PC-9 (cell line): ENCODE measurements at regions not wholly inside any gene's neighbourhood (a gene's known extent, or its start where the extent isn't known, plus 50 kb on each side); places are given as distances from the start of the nearest gene placed in this dataset.

Experiments
- BruUV-seq: library from RNA; stranded (reverse); fragments of 400-500 nt; replicated peaks from 2 replicates; lab custom pipeline; 2021; lab: Mats Ljungman, UMichigan
- CTCF ChIA-PET: fragments of 300-600 bp; sonication (Branson Sonifier 250); formaldehyde crosslinking; loops from one replicate; lab custom pipeline; 2022; ENCODE audit warnings: antibody characterized with exemption; lab: Charles Lee
- POLR2A ChIA-PET: fragments of 300-600 bp; sonication (Branson Sonifier 250); formaldehyde crosslinking; loops from one replicate; lab custom pipeline; 2022; ENCODE audit warnings: antibody characterized with exemption; ENCODE audit not compliant: unreplicated experiment; lab: Charles Lee
- DNase-seq, 2 experiments: peaks; one replicate each; pipeline versions ENCODE4 v3.0.0 to v3.0.0-alpha.2; 2015 to 2022; ENCODE audit warnings: mixed read lengths in 1 of 2
- H2AFZ ChIP-seq: fragments of 200-600 bp; sonication (generic); 2 replicates; pipeline ENCODE4 v1.8.1; 2017; ENCODE audit warnings: antibody characterized with exemption
- H3F3A ChIP-seq: fragments of 200-600 bp; sonication (generic); 2 replicates; pipeline ENCODE4 v1.8.1; 2017; ENCODE audit warnings: antibody characterized with exemption, mild to moderate bottlenecking, low read depth; ENCODE audit not compliant: insufficient read depth
- H3K27ac ChIP-seq: fragments of 200-600 bp; sonication (generic); 2 replicates; pipeline ENCODE4 v1.6.1; 2016; ENCODE audit warnings: mixed run types
- H3K27me3 ChIP-seq: fragments of 200-600 bp; sonication (generic); 2 replicates; pipeline ENCODE4 v1.6.1; 2016; ENCODE audit warnings: low read depth, mixed run types; ENCODE audit not compliant: insufficient read depth
- H3K36me3 ChIP-seq: fragments of 200-600 bp; sonication (generic); 2 replicates; pipeline ENCODE4 v1.6.1; 2016; ENCODE audit warnings: low read depth, mixed run types
- H3K4me1 ChIP-seq: fragments of 200-600 bp; sonication (generic); replicated peaks from 2 replicates; pipeline ENCODE4 v1.6.1; 2016; ENCODE audit warnings: mixed run types; ENCODE audit not compliant: insufficient read depth
- H3K4me2 ChIP-seq: fragments of 200-600 bp; sonication (generic); 2 replicates; pipeline ENCODE4 v1.6.1; 2017; ENCODE audit warnings: mixed run types
- H3K4me3 ChIP-seq: fragments of 200-600 bp; sonication (generic); 2 replicates; pipeline ENCODE4 v1.6.1; 2016; ENCODE audit warnings: mixed run types
- H3K79me2 ChIP-seq: fragments of 200-600 bp; sonication (generic); 2 replicates; pipeline ENCODE4 v1.6.1; 2017; ENCODE audit warnings: low read depth, mixed run types
- H3K9me2 ChIP-seq: fragments of 200-600 bp; sonication (generic); 2 replicates; pipeline ENCODE4 v1.8.1; 2017; ENCODE audit warnings: mild to moderate bottlenecking; ENCODE audit not compliant: insufficient read depth
- H3K9me3 ChIP-seq: fragments of 200-600 bp; sonication (generic); 2 replicates; pipeline ENCODE4 v1.8.1; 2016; ENCODE audit warnings: low read depth; ENCODE audit not compliant: insufficient read depth
- H4K20me1 ChIP-seq: fragments of 200-600 bp; sonication (generic); 2 replicates; pipeline ENCODE4 v1.8.1; 2017; ENCODE audit not compliant: insufficient read depth
- EZH2 ChIP-seq: fragments of 200-600 bp; sonication (generic); IDR thresholded peaks from 2 replicates; pipeline ENCODE4 v1.8.0; 2017; ENCODE audit warnings: antibody characterized with exemption, low read depth
- intact Hi-C: fragments of 100-400 bp; cut with micrococcal nuclease; formaldehyde crosslinking; loops from one replicate; pipeline ENCODE4 v1.10.0; 2022; ENCODE audit not compliant: unreplicated experiment
- TF ChIP-seq, protein P1 (sequence below): fragments of 200-600 bp; sonication (generic); conservative IDR thresholded peaks from 2 replicates; pipeline ENCODE4 v1.6.1; 2017; ENCODE audit warnings: mixed run types, antibody characterized with exemption, mild to moderate bottlenecking, moderate library complexity

DNA sequence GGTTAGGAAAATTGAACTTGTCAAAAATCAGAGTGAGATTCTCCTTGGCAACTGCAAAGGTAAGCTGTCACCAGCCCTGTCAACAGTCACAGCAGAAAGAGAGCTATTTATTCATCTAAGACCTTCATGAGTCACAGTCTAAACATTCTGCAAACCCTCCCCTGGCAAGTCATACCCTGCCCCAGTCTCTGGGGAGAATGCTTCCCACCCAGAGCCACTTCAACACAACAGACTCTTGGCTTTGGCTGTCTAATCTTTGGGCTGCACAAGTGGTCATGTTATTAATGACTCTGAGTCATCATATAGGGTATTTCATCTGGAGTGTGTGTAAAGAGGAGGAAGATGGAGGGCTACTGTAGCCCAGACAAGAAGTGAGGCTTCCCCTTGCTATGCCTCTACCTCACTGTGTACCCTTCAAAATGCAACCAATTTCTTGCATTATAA is 153.4 kb downstream of the CCDC34 start:
- POLR2A ChIA-PET = interaction anchor here (0.6 to 0.7 kb wide), 2 partner anchors 15 to 176 kb away, joined by 3 to 6 read pairs; no protein-coding TSS in a partner anchor
- no peaks in the 10 kb centered on the region for H3K9me3 ChIP-seq
- H3K4me1 ChIP-seq = peaks cover 52% of the 10 kb centered on the region
- CTCF ChIA-PET = interaction anchor here (0.7 kb wide), 1 partner anchor 87 kb away, joined by 3 read pairs; no protein-coding TSS in a partner anchor
- H2AFZ ChIP-seq = no peak overlapping the region
- H3K27me3 ChIP-seq = no peaks in the 10 kb centered on the region
- DNase-seq = peak; percentile 79 to 95
- H3K9me2 ChIP-seq = no peaks in the 10 kb centered on the region
- no TSS peak for BruUV-seq
- H3K79me2 ChIP-seq = no peaks in the 10 kb centered on the region
- peaks cover 26% of the 10 kb centered on the region; the same call in 1 of the 2 replicates for H3F3A ChIP-seq
- no peak for TF ChIP-seq EZH2
- TF ChIP-seq, protein P1, sequence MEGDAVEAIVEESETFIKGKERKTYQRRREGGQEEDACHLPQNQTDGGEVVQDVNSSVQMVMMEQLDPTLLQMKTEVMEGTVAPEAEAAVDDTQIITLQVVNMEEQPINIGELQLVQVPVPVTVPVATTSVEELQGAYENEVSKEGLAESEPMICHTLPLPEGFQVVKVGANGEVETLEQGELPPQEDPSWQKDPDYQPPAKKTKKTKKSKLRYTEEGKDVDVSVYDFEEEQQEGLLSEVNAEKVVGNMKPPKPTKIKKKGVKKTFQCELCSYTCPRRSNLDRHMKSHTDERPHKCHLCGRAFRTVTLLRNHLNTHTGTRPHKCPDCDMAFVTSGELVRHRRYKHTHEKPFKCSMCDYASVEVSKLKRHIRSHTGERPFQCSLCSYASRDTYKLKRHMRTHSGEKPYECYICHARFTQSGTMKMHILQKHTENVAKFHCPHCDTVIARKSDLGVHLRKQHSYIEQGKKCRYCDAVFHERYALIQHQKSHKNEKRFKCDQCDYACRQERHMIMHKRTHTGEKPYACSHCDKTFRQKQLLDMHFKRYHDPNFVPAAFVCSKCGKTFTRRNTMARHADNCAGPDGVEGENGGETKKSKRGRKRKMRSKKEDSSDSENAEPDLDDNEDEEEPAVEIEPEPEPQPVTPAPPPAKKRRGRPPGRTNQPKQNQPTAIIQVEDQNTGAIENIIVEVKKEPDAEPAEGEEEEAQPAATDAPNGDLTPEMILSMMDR = no peak
- intact Hi-C loops = loop anchor here (2.0 to 10.0 kb wide), 3 partner anchors 75 to 261 kb away; no protein-coding TSS in a partner anchor
- peak overlapping the region; percentile 30 for H3K27ac ChIP-seq
- H3K4me2 ChIP-seq = peak overlapping the region; percentile 43
- H3K4me3 ChIP-seq = no peak overlapping the region
- no peaks in the 10 kb centered on the region for H3K36me3 ChIP-seq
- no peaks in the 10 kb centered on the region for H4K20me1 ChIP-seq

DNA sequence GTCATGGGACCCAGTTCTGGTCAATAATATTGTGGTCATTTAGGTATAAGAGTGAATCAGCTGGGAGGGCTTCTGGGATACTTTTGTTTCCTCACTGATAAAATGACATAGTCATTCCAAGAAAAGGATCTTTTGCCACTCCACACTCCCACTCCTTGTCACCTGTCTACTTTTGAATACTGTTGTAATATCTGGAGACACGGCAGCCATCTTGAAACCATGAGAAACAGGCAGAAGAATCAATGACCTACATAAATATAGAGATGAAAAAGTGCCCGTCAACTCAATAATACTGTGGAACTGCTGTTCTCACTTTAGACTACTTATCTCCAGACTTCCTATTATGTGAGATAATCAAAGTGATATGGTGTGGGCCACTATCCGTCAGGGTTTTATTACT is 154.2 kb downstream of the CCDC34 start:
- peaks cover 26% of the 10 kb centered on the region; the same call in 1 of the 2 replicates for H3F3A ChIP-seq
- H3K4me1 ChIP-seq = peaks cover 50% of the 10 kb centered on the region
- H2AFZ ChIP-seq = no peak overlapping the region
- ChIA-PET POLR2A (interaction anchor here (0.6 kb wide), 1 partner anchor 177 kb away, joined by 3 read pairs; no protein-coding TSS in a partner anchor), CTCF (interaction anchor here (0.7 kb wide), 1 partner anchor 88 kb away, joined by 3 read pairs; no protein-coding TSS in a partner anchor)
- H3K79me2 ChIP-seq = no peaks in the 10 kb centered on the region
- peak overlapping the region; percentile 30 for H3K27ac ChIP-seq
- no TSS peak for BruUV-seq
- no peaks in the 10 kb centered on the region for H3K9me3 ChIP-seq
- no peaks in the 10 kb centered on the region for H3K36me3 ChIP-seq
- DNase-seq = no peak
- no peak for TF ChIP-seq EZH2
- TF ChIP-seq, protein P1 = no peak
- H3K4me3 ChIP-seq = no peak overlapping the region
- H3K9me2 ChIP-seq = no peaks in the 10 kb centered on the region
- H3K27me3 ChIP-seq = no peaks in the 10 kb centered on the region
- no peaks in the 10 kb centered on the region for H4K20me1 ChIP-seq
- H3K4me2 ChIP-seq = peak overlapping the region; percentile 43
- intact Hi-C loops = loop anchor here (2.0 to 10.0 kb wide), 2 partner anchors 76 to 262 kb away; no protein-coding TSS in a partner anchor

DNA sequence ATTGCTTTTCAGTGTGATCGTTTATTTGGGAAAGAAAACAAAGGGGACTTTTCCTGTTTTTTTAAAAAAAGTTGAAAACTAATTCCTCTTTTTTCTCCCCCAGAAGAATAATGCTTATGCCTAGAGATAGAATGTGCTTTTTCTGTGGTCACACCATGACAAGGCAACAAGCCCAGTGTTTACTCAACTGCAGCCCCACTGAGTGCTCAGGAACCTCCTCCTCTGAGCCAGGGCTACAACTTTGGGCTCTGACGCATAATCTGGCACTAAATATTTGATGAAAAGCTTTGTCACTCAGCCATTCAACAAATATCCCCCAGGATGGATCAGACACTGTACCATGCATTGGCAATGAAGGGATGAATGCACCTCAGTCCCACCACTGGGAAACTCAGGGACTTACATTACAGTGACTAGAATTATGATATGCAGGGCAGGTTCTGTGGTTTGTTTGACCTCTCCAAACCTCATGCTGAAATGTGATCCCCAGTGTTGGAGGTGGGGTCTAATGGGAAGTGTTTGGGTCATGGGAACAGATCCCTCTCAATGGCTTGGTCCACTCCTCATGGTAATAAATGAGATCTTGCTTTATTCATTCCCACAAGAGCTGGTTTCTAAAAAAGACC is 155.9 kb downstream of the CCDC34 start:
- TF ChIP-seq, protein P1 = no peak
- no peak for TF ChIP-seq EZH2
- Histone ChIP-seq H3K4me1 (peaks cover 37% of the 10 kb centered on the region), H2AFZ (no peak overlapping the region), H4K20me1 (no peaks in the 10 kb centered on the region), H3K9me2 (no peaks in the 10 kb centered on the region), H3K79me2 (no peaks in the 10 kb centered on the region), H3K4me3 (no peak overlapping the region), H3K36me3 (no peaks in the 10 kb centered on the region), H3K9me3 (no peaks in the 10 kb centered on the region), H3K27ac (no peak overlapping the region), H3K4me2 (no peak overlapping the region), H3F3A (peaks cover 14% of the 10 kb centered on the region; the same call in 1 of the 2 replicates), H3K27me3 (no peaks in the 10 kb centered on the region)
- DNase-seq = no peak
- BruUV-seq = no TSS peak
- ChIA-PET POLR2A (no interaction called here), CTCF (no interaction called here)
- intact Hi-C loops = loop anchor here (10.0 kb wide), 1 partner anchor 78 kb away; no protein-coding TSS in a partner anchor
